ENCODE measurements at regions not wholly inside any gene's neighbourhood (a gene's known extent, or its start where the extent isn't known, plus 50 kb on each side); places are given as distances from the start of the nearest gene placed in this dataset.

- TF ChIP-seq CTCF (IDR thresholded peaks at IDR 0.05) (no peak), POLR2A (IDR thresholded peaks at IDR 0.05) (no peak), EP300 (IDR thresholded peaks at IDR 0.05) (no peak)
Observed at GRCh38 chr2:154978244-154978643, 279.7 kb downstream of the KCNJ3 start.

All from ovary (tissue), 3 donors.